ENCODE measurements at regions not wholly inside any gene's neighbourhood (a gene's known extent, or its start where the extent isn't known, plus 50 kb on each side); places are given as distances from the start of the nearest gene placed in this dataset.

DNA sequence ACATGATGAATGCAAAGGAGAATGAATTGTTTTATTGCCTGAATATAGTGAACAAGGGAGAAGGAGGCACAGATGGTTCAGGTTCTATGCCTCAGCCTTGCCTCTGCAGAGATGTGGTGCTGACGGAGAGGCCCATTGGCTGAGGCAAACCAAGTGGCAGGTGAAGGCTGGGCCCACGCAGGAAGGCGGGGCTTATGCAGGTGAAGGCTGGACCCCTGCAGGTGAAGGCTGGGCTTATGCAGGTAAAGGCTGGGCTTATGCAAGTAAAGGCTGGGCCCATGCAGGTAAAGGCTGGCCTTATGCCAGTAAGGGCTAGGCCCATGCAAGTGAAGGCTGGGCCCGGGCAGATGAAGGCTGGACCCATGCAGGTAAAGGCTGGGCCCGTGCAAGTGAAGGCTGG lies 414.7 kb downstream of the LRATD1 start:
- DNase-seq (no peak), ATAC-seq (no peak)
- Histone ChIP-seq H3K27ac (no peak overlapping the region), H3K4me3 (no peak overlapping the region), H3K4me1 (peaks cover 0 to 1% of the 10 kb centered on the region in 2 donors), H3K36me3 (no peaks in the 10 kb centered on the region), H3K9me3 (no peaks in the 10 kb centered on the region), H3K27me3 (no peaks in the 10 kb centered on the region)
- no peak for TF ChIP-seq POLR2A (IDR thresholded peaks at IDR 0.05)
- TF ChIP-seq, protein P1, sequence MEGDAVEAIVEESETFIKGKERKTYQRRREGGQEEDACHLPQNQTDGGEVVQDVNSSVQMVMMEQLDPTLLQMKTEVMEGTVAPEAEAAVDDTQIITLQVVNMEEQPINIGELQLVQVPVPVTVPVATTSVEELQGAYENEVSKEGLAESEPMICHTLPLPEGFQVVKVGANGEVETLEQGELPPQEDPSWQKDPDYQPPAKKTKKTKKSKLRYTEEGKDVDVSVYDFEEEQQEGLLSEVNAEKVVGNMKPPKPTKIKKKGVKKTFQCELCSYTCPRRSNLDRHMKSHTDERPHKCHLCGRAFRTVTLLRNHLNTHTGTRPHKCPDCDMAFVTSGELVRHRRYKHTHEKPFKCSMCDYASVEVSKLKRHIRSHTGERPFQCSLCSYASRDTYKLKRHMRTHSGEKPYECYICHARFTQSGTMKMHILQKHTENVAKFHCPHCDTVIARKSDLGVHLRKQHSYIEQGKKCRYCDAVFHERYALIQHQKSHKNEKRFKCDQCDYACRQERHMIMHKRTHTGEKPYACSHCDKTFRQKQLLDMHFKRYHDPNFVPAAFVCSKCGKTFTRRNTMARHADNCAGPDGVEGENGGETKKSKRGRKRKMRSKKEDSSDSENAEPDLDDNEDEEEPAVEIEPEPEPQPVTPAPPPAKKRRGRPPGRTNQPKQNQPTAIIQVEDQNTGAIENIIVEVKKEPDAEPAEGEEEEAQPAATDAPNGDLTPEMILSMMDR (IDR thresholded peaks at IDR 0.05 in 4 of 5, conservative IDR thresholded peaks at IDR 0.05 in 1 of 5) = no peak
- intact Hi-C loops (cut with DNase I; ENCODE audit: low total_unique reads) (no loop called here), in situ Hi-C loops (cut with MboI; ENCODE audit: low sequenced_read_pairs in 4 of 4) (no loop called here)

DNA sequence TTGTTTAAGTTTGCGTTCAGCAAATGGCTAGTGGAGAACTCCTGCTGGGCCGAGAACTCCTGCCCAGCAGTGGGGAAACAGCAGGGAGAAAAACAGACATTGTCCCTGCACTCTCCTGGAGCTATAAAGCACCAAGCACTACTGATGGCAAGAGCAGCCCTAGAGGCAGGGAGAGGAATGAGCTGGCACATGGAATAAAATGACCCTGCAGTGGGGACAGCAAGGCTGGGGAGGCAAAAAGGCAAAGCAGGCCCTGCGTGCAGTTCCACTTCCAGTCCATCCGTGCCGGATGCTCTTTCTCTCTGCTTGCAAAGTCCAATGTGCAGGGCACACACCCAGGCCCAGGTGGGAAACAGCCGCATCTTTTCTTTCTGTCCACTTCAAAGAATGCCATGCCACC lies 415.5 kb downstream of the LRATD1 start:
- TF ChIP-seq, protein P1 (IDR thresholded peaks at IDR 0.05 in 4 of 5, conservative IDR thresholded peaks at IDR 0.05 in 1 of 5) = no peak
- no peak for TF ChIP-seq POLR2A (IDR thresholded peaks at IDR 0.05)
- no peaks in the 10 kb centered on the region for H3K27me3 ChIP-seq
- ATAC-seq (no peak), DNase-seq (no peak)
- H3K36me3 ChIP-seq = no peaks in the 10 kb centered on the region
- no peaks in the 10 kb centered on the region for H3K4me1 ChIP-seq
- H3K4me3 ChIP-seq = no peak overlapping the region
- no peaks in the 10 kb centered on the region for H3K9me3 ChIP-seq
- H3K27ac ChIP-seq = no peak overlapping the region
- intact Hi-C loops (cut with DNase I; ENCODE audit: low total_unique reads) = no loop called here
- in situ Hi-C loops (cut with MboI; ENCODE audit: low sequenced_read_pairs in 4 of 4) = no loop called here

DNA sequence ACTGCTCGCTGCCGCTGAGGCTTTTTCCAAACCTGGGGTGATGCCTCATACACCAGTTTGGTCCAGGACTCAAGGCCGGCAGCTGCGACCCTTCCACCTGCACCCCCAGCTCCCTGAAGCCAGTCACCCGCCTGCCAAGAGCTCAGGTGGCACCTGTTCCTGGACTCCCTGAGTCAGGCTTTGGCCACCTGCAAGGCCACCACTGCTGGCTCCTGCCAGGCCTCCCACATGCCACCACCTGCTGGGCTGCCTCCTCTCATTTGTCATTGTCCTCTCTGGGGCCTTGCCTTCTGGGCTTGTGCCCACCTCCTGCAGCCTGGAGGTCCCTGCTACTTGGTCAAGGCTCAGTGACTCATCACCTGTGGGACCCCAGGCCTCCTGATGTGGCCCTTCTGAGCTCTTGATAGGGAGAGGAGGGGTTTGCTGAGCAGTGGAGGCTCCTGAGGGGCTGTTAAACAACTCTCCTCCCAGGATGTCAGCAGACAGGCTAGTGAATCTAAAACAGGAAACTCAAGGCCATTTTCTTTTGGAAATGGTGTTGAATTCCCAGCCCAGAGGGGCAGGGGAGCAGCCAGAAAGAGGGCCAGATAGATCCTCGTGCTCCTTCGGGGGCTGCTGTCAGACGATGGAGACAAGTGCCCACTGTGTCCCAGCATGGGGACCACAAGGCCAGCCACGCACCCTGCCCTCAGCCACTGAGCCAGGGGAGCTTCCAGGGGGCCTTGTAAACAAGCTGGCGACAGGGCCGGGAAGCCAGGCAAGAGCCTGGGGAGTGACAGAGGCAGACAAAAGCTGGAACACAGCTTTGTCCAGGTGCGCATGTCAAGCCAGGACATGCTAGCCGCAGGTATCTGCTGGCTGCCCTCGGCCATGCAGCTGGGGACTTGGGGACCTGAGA lies 416.8 kb downstream of the LRATD1 start:
- in situ Hi-C loops (cut with MboI; ENCODE audit: low sequenced_read_pairs in 4 of 4) = no loop called here

DNA sequence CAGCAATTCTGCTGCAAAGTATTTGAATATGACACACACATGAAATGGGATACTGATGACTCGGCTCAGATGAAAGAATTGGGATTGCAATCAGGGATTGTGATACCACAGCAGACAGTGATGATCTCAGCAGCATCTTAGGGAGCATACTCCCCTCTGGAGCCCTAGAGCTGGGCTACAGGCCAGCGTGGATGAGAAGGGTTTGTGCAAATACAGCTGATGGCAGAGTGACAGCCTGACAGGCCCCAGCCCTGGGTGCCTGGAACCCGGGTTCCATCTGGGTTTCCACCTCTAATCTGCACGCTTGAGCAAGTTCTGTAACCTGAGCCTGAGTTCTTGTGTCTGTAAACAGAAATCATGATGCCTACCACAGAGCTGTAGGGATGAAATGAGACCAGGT lies 418.0 kb downstream of the LRATD1 start:
- Histone ChIP-seq H3K36me3 (no peaks in the 10 kb centered on the region), H3K4me3 (no peak overlapping the region), H3K27ac (no peak overlapping the region), H3K9me3 (no peaks in the 10 kb centered on the region), H3K4me1 (no peaks in the 10 kb centered on the region), H3K27me3 (no peaks in the 10 kb centered on the region)
- DNase-seq (no peak), ATAC-seq (no peak)
- TF ChIP-seq POLR2A (IDR thresholded peaks at IDR 0.05) = no peak
- TF ChIP-seq, protein P1 (IDR thresholded peaks at IDR 0.05 in 4 of 5, conservative IDR thresholded peaks at IDR 0.05 in 1 of 5) = no peak
- in situ Hi-C loops (cut with MboI; ENCODE audit: low sequenced_read_pairs in 4 of 4) (no loop called here), intact Hi-C loops (cut with DNase I; ENCODE audit: low total_unique reads) (no loop called here)

More for the DNA sequence above, 416.8 kb downstream of the LRATD1 start:
- intact Hi-C loops (cut with DNase I; ENCODE audit: low total_unique reads) = no loop called here
- TF ChIP-seq, protein P1 (IDR thresholded peaks at IDR 0.05 in 4 of 5, conservative IDR thresholded peaks at IDR 0.05 in 1 of 5) = no peak
- TF ChIP-seq POLR2A (IDR thresholded peaks at IDR 0.05) = no peak
- Histone ChIP-seq H3K36me3 (no peaks in the 10 kb centered on the region), H3K27ac (no peak overlapping the region), H3K4me3 (no peak overlapping the region), H3K4me1 (no peaks in the 10 kb centered on the region), H3K9me3 (no peaks in the 10 kb centered on the region), H3K27me3 (no peaks in the 10 kb centered on the region)
- no peak for ATAC-seq
- DNase-seq = no peak

Measured in gastrocnemius medialis (tissue), 4 donors.